ENCODE measurements at regions not wholly inside any gene's neighbourhood (a gene's known extent, or its start where the extent isn't known, plus 50 kb on each side); places are given as distances from the start of the nearest gene placed in this dataset.

DNA sequence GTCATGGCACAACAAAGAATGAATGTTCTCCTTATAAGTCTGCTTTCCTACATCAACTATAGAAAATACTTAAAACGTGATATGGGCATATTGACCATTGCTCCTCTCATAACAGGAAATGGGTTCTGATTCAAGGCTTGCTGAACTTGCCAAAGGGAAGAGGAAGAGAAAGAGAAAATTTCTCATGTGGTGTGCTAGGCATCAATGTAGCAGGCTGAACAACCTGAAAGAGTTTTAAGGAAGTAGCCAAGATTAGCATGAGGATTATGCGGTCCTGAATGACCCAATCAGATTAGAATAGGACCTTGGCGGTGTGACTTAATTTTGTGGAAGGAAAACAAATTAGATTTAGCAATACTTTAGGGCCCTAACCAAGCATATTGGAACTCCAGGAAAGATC lies 617.7 kb upstream of the CDH11 start:
- no peak overlapping the region for H3K4me3 ChIP-seq (replicated peaks in 1 of 2; ENCODE audit: low read depth in 1 of 2, low read length in 2 of 2)
- no peaks in the 10 kb centered on the region for H3K27me3 ChIP-seq (ENCODE audit: insufficient read depth, low read length)
- DNase-seq (ENCODE audit: low read depth, low spot score) (no peak), ATAC-seq (no peak)
- POLR2A ChIA-PET, result no interaction called here
- H4K20me1 ChIP-seq (ENCODE audit: insufficient read depth), result no peaks in the 10 kb centered on the region
- intact Hi-C loops (cut with micrococcal nuclease), result no loop called here
- no peaks in the 10 kb centered on the region for H3K4me1 ChIP-seq (ENCODE audit: control insufficient read depth in 1 of 2, insufficient read depth in 2 of 2, low read length in 2 of 2)
- H3K27ac ChIP-seq (ENCODE audit: low read depth, low read length), result no peak overlapping the region
- RAD21 ChIA-PET (ENCODE audit: low non-redundant PET in 1 of 2, low total read pairs in 2 of 2, uncharacterized antibody in 2 of 2, unreplicated experiment in 2 of 2), result no interaction called here
- no peak overlapping the region for H2AFZ ChIP-seq (ENCODE audit: low read depth, low read length, poor library complexity, severe bottlenecking)
- H3K36me3 ChIP-seq (ENCODE audit: control insufficient read depth in 1 of 2, insufficient read depth in 2 of 2, low read length in 2 of 2), result no peaks in the 10 kb centered on the region
- no peaks in the 10 kb centered on the region for H3K9me2 ChIP-seq (ENCODE audit: insufficient read depth)
- no peaks in the 10 kb centered on the region for H3K9me3 ChIP-seq (ENCODE audit: control insufficient read depth in 1 of 2, insufficient read depth in 1 of 2, low read depth in 1 of 2, low read length in 2 of 2)
- H3K9ac ChIP-seq (ENCODE audit: low read length), result no peak overlapping the region
- TF ChIP-seq RAD21 (IDR thresholded peaks at IDR 0.05; ENCODE audit: low read depth) (no peak), EZH2 (IDR thresholded peaks at IDR 0.05) (no peak)
- no peak overlapping the region for H3K4me2 ChIP-seq (ENCODE audit: low read length)
- BruUV-seq (replicated peaks), result no TSS peak
- no peaks in the 10 kb centered on the region for H3K79me2 ChIP-seq (ENCODE audit: insufficient read depth, low read length)
- CTCF ChIA-PET, result no interaction called here

DNA sequence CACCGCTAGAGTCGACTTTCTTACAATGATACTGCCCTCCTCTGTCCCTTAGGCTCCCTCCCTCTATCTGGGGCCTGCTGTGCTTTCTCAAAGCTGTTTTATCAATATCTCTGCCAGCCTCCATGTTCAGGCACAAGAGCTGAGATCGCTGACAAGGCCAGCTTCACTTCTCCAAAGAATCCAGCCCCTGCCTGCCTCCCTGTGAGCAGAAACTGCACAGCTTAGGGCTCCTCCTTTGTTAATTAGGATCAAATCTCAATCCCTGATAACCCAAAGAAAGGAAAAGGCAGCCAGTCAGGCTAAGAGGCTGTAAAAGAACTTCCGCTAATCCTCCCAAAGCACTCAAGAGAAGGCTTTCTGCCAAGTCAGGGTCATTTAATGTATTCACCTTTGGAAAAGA lies 616.0 kb upstream of the CDH11 start:
- Histone ChIP-seq H3K4me1 (ENCODE audit: control insufficient read depth in 1 of 2, insufficient read depth in 2 of 2, low read length in 2 of 2) (no peaks in the 10 kb centered on the region), H2AFZ (ENCODE audit: low read depth, low read length, poor library complexity, severe bottlenecking) (no peak overlapping the region), H3K4me3 (replicated peaks in 1 of 2; ENCODE audit: low read depth in 1 of 2, low read length in 2 of 2) (no peak overlapping the region), H3K79me2 (ENCODE audit: insufficient read depth, low read length) (no peaks in the 10 kb centered on the region), H3K27me3 (ENCODE audit: insufficient read depth, low read length) (no peaks in the 10 kb centered on the region), H4K20me1 (ENCODE audit: insufficient read depth) (no peaks in the 10 kb centered on the region), H3K9me2 (ENCODE audit: insufficient read depth) (no peaks in the 10 kb centered on the region), H3K36me3 (ENCODE audit: control insufficient read depth in 1 of 2, insufficient read depth in 2 of 2, low read length in 2 of 2) (no peaks in the 10 kb centered on the region), H3K9ac (ENCODE audit: low read length) (no peak overlapping the region), H3K27ac (ENCODE audit: low read depth, low read length) (no peak overlapping the region), H3K4me2 (ENCODE audit: low read length) (no peak overlapping the region), H3K9me3 (ENCODE audit: control insufficient read depth in 1 of 2, insufficient read depth in 1 of 2, low read depth in 1 of 2, low read length in 2 of 2) (no peaks in the 10 kb centered on the region)
- RAD21 ChIA-PET (ENCODE audit: low non-redundant PET in 1 of 2, low total read pairs in 2 of 2, uncharacterized antibody in 2 of 2, unreplicated experiment in 2 of 2), result no interaction called here
- intact Hi-C loops (cut with micrococcal nuclease), result no loop called here
- BruUV-seq (replicated peaks), result no TSS peak
- POLR2A ChIA-PET, result no interaction called here
- ATAC-seq, result no peak
- CTCF ChIA-PET, result no interaction called here
- TF ChIP-seq CEBPB (IDR thresholded peaks at IDR 0.05; ENCODE audit: low read depth) (no peak), ELF1 (IDR thresholded peaks at IDR 0.05; ENCODE audit: borderline replicate concordance, low read depth) (no peak), ZNF274 (IDR thresholded peaks at IDR 0.05; ENCODE audit: low read depth, low read length) (no peak), SP1 (IDR thresholded peaks at IDR 0.05; ENCODE audit: low read depth) (no peak), FOSL1 (IDR thresholded peaks at IDR 0.05; ENCODE audit: low read depth) (no peak), CBX3 (IDR thresholded peaks at IDR 0.05; ENCODE audit: low read depth) (no peak), ATF3 (IDR thresholded peaks at IDR 0.05) (no peak), POLR2AphosphoS5 (IDR thresholded peaks at IDR 0.05; ENCODE audit: low read depth, low read length) (no peak), YY1 (IDR thresholded peaks at IDR 0.05; ENCODE audit: extremely low read depth, insufficient replicate concordance, low read depth, low read length) (no peak), POLR2A (IDR thresholded peaks at IDR 0.05; ENCODE audit: borderline replicate concordance, extremely low read depth, insufficient read depth, insufficient read length) (no peak), CTCF (IDR thresholded peaks at IDR 0.05 in 2 of 3, conservative IDR thresholded peaks at IDR 0.05 in 1 of 3; ENCODE audit: borderline replicate concordance in 1 of 3, insufficient read depth in 1 of 3, low read depth in 2 of 3, low read length in 2 of 3) (no peak), SIN3A (IDR thresholded peaks at IDR 0.05; ENCODE audit: low read depth) (no peak), JUND (IDR thresholded peaks at IDR 0.05) (no peak), ZFX (IDR thresholded peaks at IDR 0.05) (no peak)
- TF ChIP-seq, protein P1, sequence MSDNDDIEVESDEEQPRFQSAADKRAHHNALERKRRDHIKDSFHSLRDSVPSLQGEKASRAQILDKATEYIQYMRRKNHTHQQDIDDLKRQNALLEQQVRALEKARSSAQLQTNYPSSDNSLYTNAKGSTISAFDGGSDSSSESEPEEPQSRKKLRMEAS (IDR thresholded peaks at IDR 0.05), result no peak
- TF ChIP-seq, protein P2, sequence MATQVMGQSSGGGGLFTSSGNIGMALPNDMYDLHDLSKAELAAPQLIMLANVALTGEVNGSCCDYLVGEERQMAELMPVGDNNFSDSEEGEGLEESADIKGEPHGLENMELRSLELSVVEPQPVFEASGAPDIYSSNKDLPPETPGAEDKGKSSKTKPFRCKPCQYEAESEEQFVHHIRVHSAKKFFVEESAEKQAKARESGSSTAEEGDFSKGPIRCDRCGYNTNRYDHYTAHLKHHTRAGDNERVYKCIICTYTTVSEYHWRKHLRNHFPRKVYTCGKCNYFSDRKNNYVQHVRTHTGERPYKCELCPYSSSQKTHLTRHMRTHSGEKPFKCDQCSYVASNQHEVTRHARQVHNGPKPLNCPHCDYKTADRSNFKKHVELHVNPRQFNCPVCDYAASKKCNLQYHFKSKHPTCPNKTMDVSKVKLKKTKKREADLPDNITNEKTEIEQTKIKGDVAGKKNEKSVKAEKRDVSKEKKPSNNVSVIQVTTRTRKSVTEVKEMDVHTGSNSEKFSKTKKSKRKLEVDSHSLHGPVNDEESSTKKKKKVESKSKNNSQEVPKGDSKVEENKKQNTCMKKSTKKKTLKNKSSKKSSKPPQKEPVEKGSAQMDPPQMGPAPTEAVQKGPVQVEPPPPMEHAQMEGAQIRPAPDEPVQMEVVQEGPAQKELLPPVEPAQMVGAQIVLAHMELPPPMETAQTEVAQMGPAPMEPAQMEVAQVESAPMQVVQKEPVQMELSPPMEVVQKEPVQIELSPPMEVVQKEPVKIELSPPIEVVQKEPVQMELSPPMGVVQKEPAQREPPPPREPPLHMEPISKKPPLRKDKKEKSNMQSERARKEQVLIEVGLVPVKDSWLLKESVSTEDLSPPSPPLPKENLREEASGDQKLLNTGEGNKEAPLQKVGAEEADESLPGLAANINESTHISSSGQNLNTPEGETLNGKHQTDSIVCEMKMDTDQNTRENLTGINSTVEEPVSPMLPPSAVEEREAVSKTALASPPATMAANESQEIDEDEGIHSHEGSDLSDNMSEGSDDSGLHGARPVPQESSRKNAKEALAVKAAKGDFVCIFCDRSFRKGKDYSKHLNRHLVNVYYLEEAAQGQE (IDR thresholded peaks at IDR 0.05; ENCODE audit: low read depth), result no peak
- DNase-seq (ENCODE audit: low read depth, low spot score), result no peak
